ENCODE measurements at regions not wholly inside any gene's neighbourhood (a gene's known extent, or its start where the extent isn't known, plus 50 kb on each side); places are given as distances from the start of the nearest gene placed in this dataset.

- H3K4me2 ChIP-seq (ENCODE audit: low read depth, low read length) = no peak overlapping the region
- no peak overlapping the region for H3K9ac ChIP-seq (ENCODE audit: low read length)
- DNase-seq = no peak
- no peaks in the 10 kb centered on the region for H3K9me3 ChIP-seq (replicated peaks; ENCODE audit: insufficient read depth, low read length)
- no peak overlapping the region for H3K27ac ChIP-seq (ENCODE audit: low read length)
- no peaks in the 10 kb centered on the region for H3K9me2 ChIP-seq (replicated peaks; ENCODE audit: insufficient read depth, low read length)
- no peak overlapping the region for H2AFZ ChIP-seq (ENCODE audit: low read length)
- no peaks in the 10 kb centered on the region for H3K27me3 ChIP-seq (replicated peaks; ENCODE audit: insufficient read depth, low read length)
- H4K20me1 ChIP-seq (ENCODE audit: insufficient read depth, low read length) = no peaks in the 10 kb centered on the region
- H3K79me2 ChIP-seq (ENCODE audit: low read length) = no peaks in the 10 kb centered on the region
- no peak overlapping the region for H3K4me3 ChIP-seq (ENCODE audit: low read length)
- H3F3A ChIP-seq (ENCODE audit: insufficient read depth, low read length) = peaks cover 16% of the 10 kb centered on the region
- peaks cover 22% of the 10 kb centered on the region for H3K4me1 ChIP-seq (ENCODE audit: low read length)
- TF ChIP-seq CTCF (IDR thresholded peaks at IDR 0.05; ENCODE audit: low read length) = no peak
- no peak for TF ChIP-seq EZH2 (optimal IDR thresholded peaks at IDR 0.05; ENCODE audit: low read depth, low read length)
- TF ChIP-seq EZH2phosphoT487 (IDR thresholded peaks at IDR 0.05; ENCODE audit: low read length) = no peak
- no peaks in the 10 kb centered on the region for H3K36me3 ChIP-seq (replicated peaks; ENCODE audit: insufficient read depth, low read length)
Measured at GRCh38 chr6:139577763-139578604, 203.5 kb upstream of the CITED2 start.

GRCh38 chr6:139577124-139577762 is 202.8 kb upstream of the CITED2 start:
- no peak overlapping the region for H3K4me3 ChIP-seq (ENCODE audit: low read length)
- DNase-seq = no peak
- no peak overlapping the region for H3K9ac ChIP-seq (ENCODE audit: low read length)
- no peaks in the 10 kb centered on the region for H3K9me2 ChIP-seq (replicated peaks; ENCODE audit: insufficient read depth, low read length)
- H3K79me2 ChIP-seq (ENCODE audit: low read length) = no peaks in the 10 kb centered on the region
- TF ChIP-seq EZH2 (optimal IDR thresholded peaks at IDR 0.05; ENCODE audit: low read depth, low read length) = no peak
- no peak for TF ChIP-seq EZH2phosphoT487 (IDR thresholded peaks at IDR 0.05; ENCODE audit: low read length)
- TF ChIP-seq CTCF (IDR thresholded peaks at IDR 0.05; ENCODE audit: low read length) = no peak
- no peak overlapping the region for H2AFZ ChIP-seq (ENCODE audit: low read length)
- H3K27ac ChIP-seq (ENCODE audit: low read length) = no peak overlapping the region
- no peaks in the 10 kb centered on the region for H3K36me3 ChIP-seq (replicated peaks; ENCODE audit: insufficient read depth, low read length)
- H3K27me3 ChIP-seq (replicated peaks; ENCODE audit: insufficient read depth, low read length) = no peaks in the 10 kb centered on the region
- no peaks in the 10 kb centered on the region for H4K20me1 ChIP-seq (ENCODE audit: insufficient read depth, low read length)
- H3K4me2 ChIP-seq (ENCODE audit: low read depth, low read length) = no peak overlapping the region
- H3K9me3 ChIP-seq (replicated peaks; ENCODE audit: insufficient read depth, low read length) = no peaks in the 10 kb centered on the region
- peaks cover 15% of the 10 kb centered on the region for H3K4me1 ChIP-seq (ENCODE audit: low read length)
- H3F3A ChIP-seq (ENCODE audit: insufficient read depth, low read length) = peaks cover 16% of the 10 kb centered on the region

- no peaks in the 10 kb centered on the region for H3F3A ChIP-seq (ENCODE audit: insufficient read depth, low read length)
- H3K9ac ChIP-seq (ENCODE audit: low read length) = no peak overlapping the region
- no peaks in the 10 kb centered on the region for H3K9me3 ChIP-seq (replicated peaks; ENCODE audit: insufficient read depth, low read length)
- H4K20me1 ChIP-seq (ENCODE audit: insufficient read depth, low read length) = no peaks in the 10 kb centered on the region
- no peaks in the 10 kb centered on the region for H3K36me3 ChIP-seq (replicated peaks; ENCODE audit: insufficient read depth, low read length)
- no peaks in the 10 kb centered on the region for H3K79me2 ChIP-seq (ENCODE audit: low read length)
- no peaks in the 10 kb centered on the region for H3K27me3 ChIP-seq (replicated peaks; ENCODE audit: insufficient read depth, low read length)
- no peak overlapping the region; the same call in 1 of the 2 replicates for H3K27ac ChIP-seq (ENCODE audit: low read length)
- H3K4me1 ChIP-seq (ENCODE audit: low read length) = no peaks in the 10 kb centered on the region
- no peak overlapping the region for H3K4me3 ChIP-seq (ENCODE audit: low read length)
- H2AFZ ChIP-seq (ENCODE audit: low read length) = no peak overlapping the region
- DNase-seq = no peak
- TF ChIP-seq EZH2phosphoT487 (IDR thresholded peaks at IDR 0.05; ENCODE audit: low read length) (no peak), CTCF (IDR thresholded peaks at IDR 0.05; ENCODE audit: low read length) (no peak), EZH2 (optimal IDR thresholded peaks at IDR 0.05; ENCODE audit: low read depth, low read length) (no peak)
- H3K9me2 ChIP-seq (replicated peaks; ENCODE audit: insufficient read depth, low read length) = no peaks in the 10 kb centered on the region
- H3K4me2 ChIP-seq (ENCODE audit: low read depth, low read length) = no peak overlapping the region
Measured at GRCh38 chr6:139572001-139572400, 197.6 kb upstream of the CITED2 start.
